ENCODE measurements at regions not wholly inside any gene's neighbourhood (a gene's known extent, or its start where the extent isn't known, plus 50 kb on each side); places are given as distances from the start of the nearest gene placed in this dataset.

DNA sequence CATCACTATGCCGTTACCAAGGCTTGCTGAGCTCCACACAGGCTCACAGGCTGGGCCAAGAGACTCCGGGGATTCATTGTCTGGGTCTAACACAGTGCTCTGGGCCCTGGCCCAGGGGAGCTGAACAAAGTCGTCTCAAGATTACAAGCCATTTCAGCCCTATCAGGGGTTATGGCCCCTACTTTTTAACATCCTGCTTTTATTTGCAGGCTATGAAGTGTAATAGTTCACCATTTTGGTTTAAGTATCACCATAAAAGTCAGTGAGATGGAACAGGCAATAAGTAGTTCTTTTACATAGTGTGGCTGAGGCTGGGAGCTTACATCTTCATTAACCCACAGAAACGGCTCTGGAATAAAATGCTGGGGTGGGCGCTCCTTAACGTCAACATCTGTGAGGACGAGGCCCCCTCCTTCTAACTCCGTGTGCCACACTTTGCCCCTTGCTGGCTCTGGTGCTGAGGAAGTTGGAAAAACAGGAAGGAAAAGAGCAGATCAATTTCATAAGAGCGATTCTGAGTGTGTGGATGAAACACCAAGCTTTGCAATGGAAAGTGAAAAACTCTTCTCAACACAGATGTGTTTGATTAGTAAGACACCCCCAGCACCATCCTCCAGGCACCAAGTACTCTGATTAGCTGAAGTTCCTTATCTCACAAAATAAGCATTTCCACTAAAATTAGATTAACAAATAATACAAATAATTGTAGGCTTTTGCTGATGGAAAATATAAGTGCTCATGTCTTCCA, 447.3 kb downstream of the MAFB start:
- no peaks in the 10 kb centered on the region for H3K9me3 ChIP-seq (ENCODE audit: control insufficient read depth, insufficient read depth, low read length)
- H3F3A ChIP-seq (ENCODE audit: control insufficient read depth, insufficient read depth), result no peaks in the 10 kb centered on the region
- TF ChIP-seq EZH2phosphoT487 (IDR thresholded peaks at IDR 0.05; ENCODE audit: borderline replicate concordance, low read length), result no peak
- TF ChIP-seq CTCF (IDR thresholded peaks at IDR 0.05; ENCODE audit: low read depth, low read length, poor library complexity, severe bottlenecking), result no peak
- H3K79me2 ChIP-seq (ENCODE audit: control insufficient read depth, low read length), result no peaks in the 10 kb centered on the region
- no peak overlapping the region for H3K4me2 ChIP-seq (ENCODE audit: low read length)
- peaks cover 6% of the 10 kb centered on the region for H3K27me3 ChIP-seq (ENCODE audit: control insufficient read depth, low read length)
- H3K27ac ChIP-seq (ENCODE audit: low read depth, low read length), result no peak overlapping the region
- H3K4me1 ChIP-seq (ENCODE audit: control insufficient read depth, low read length), result no peaks in the 10 kb centered on the region
- H3K4me3 ChIP-seq (ENCODE audit: low read length), result no peak overlapping the region
- H3K9me2 ChIP-seq (replicated peaks; ENCODE audit: control insufficient read depth, low read length), result no peaks in the 10 kb centered on the region
- no peaks in the 10 kb centered on the region for H3K36me3 ChIP-seq (ENCODE audit: control insufficient read depth, low read length)
- H4K20me1 ChIP-seq (ENCODE audit: control insufficient read depth, insufficient read depth, low read depth, low read length), result no peaks in the 10 kb centered on the region

DNA sequence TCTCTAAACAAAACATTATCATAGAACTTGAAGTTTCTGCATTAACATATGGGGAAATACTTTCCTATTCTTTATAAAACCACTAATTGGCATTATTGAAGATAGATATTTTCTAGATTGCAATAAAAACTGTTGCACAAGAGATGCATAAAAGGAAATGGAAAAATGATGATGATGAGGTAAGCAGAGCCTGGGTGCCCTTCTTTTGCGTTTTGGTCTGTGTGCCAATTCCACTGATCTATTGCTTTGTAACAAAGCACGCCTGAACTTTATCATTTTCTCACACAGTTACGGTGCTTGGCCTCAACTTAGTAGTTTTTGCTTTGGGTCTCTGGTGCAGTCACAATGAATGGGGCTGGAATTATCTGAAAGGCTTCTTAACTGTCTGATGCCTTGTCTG, 450.5 kb downstream of the MAFB start:
- no peak overlapping the region for H3K4me3 ChIP-seq (ENCODE audit: low read length)
- no peaks in the 10 kb centered on the region for H3K79me2 ChIP-seq (ENCODE audit: control insufficient read depth, low read length)
- no peaks in the 10 kb centered on the region for H3K9me2 ChIP-seq (replicated peaks; ENCODE audit: control insufficient read depth, low read length)
- no peak overlapping the region for H3K27ac ChIP-seq (ENCODE audit: low read depth, low read length)
- TF ChIP-seq EZH2phosphoT487 (IDR thresholded peaks at IDR 0.05; ENCODE audit: borderline replicate concordance, low read length) (no peak), CTCF (IDR thresholded peaks at IDR 0.05; ENCODE audit: low read depth, low read length, poor library complexity, severe bottlenecking) (no peak)
- no peaks in the 10 kb centered on the region for H3K9me3 ChIP-seq (ENCODE audit: control insufficient read depth, insufficient read depth, low read length)
- H3K27me3 ChIP-seq (ENCODE audit: control insufficient read depth, low read length), result peaks cover 10% of the 10 kb centered on the region
- H3K4me2 ChIP-seq (ENCODE audit: low read length), result no peak overlapping the region
- H3K36me3 ChIP-seq (ENCODE audit: control insufficient read depth, low read length), result no peaks in the 10 kb centered on the region
- no peaks in the 10 kb centered on the region for H3F3A ChIP-seq (ENCODE audit: control insufficient read depth, insufficient read depth)
- no peaks in the 10 kb centered on the region for H3K4me1 ChIP-seq (ENCODE audit: control insufficient read depth, low read length)
- H4K20me1 ChIP-seq (ENCODE audit: control insufficient read depth, insufficient read depth, low read depth, low read length), result no peaks in the 10 kb centered on the region

DNA sequence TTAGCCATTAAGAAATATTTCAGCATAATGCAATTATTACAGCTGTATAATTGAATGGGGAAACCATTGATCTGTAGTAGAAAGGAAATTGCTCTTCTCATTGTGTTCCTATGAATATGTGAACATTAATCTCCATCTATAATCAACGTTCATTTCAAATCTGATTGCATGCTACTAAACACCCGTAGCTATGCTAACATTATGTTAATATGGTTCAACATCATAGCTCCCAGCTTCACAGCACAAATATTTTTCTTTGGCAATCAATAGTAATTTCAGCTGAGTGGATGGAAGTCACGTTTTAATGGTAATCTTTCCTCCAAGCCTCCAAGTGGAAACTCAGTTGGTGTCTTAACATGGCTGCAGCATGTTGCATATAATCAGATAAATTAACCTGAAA, 454.4 kb downstream of the MAFB start:
- TF ChIP-seq EZH2phosphoT487 (IDR thresholded peaks at IDR 0.05; ENCODE audit: borderline replicate concordance, low read length) (no peak), CTCF (IDR thresholded peaks at IDR 0.05; ENCODE audit: low read depth, low read length, poor library complexity, severe bottlenecking) (no peak)
- Histone ChIP-seq H3K27me3 (ENCODE audit: control insufficient read depth, low read length) (peaks cover 8% of the 10 kb centered on the region), H3K9me2 (replicated peaks; ENCODE audit: control insufficient read depth, low read length) (no peaks in the 10 kb centered on the region)

More for the DNA sequence above, 454.4 kb downstream of the MAFB start:
- H3F3A ChIP-seq (ENCODE audit: control insufficient read depth, insufficient read depth), result no peaks in the 10 kb centered on the region
- H4K20me1 ChIP-seq (ENCODE audit: control insufficient read depth, insufficient read depth, low read depth, low read length), result no peaks in the 10 kb centered on the region
- no peaks in the 10 kb centered on the region for H3K4me1 ChIP-seq (ENCODE audit: control insufficient read depth, low read length)
- no peak overlapping the region for H3K27ac ChIP-seq (ENCODE audit: low read depth, low read length)
- H3K4me2 ChIP-seq (ENCODE audit: low read length), result no peak overlapping the region
- H3K79me2 ChIP-seq (ENCODE audit: control insufficient read depth, low read length), result no peaks in the 10 kb centered on the region
- H3K36me3 ChIP-seq (ENCODE audit: control insufficient read depth, low read length), result no peaks in the 10 kb centered on the region
- H3K4me3 ChIP-seq (ENCODE audit: low read length), result no peak overlapping the region
- H3K9me3 ChIP-seq (ENCODE audit: control insufficient read depth, insufficient read depth, low read length), result no peaks in the 10 kb centered on the region

All from DOHH2 (cell line).